OCI-LY1 (cell line): ENCODE measurements at regions not wholly inside any gene's neighbourhood (a gene's known extent, or its start where the extent isn't known, plus 50 kb on each side); places are given as distances from the start of the nearest gene placed in this dataset.

Experiments
- H2AFZ ChIP-seq: fragments of 200-600 bp; sonication (generic), shearing (Covaris generic); 2 replicates; pipeline ENCODE4 v1.6.0; 2014; ENCODE audit warnings: antibody characterized with exemption, mild to moderate bottlenecking, low read length
- H3F3A ChIP-seq: fragments of 200-600 bp; sonication (generic), shearing (Covaris generic); 2 replicates; pipeline ENCODE4 v1.6.0; 2014; ENCODE audit warnings: mild to moderate bottlenecking, antibody characterized with exemption, low read length, moderate library complexity; ENCODE audit not compliant: insufficient read depth
- H3K27ac ChIP-seq: fragments of 200-600 bp; sonication (generic); 2 replicates; pipeline ENCODE4 v1.5.1; 2014; ENCODE audit warnings: low read length, mixed run types, mild to moderate bottlenecking, low read depth; ENCODE audit not compliant: poor library complexity, severe bottlenecking
- H3K27me3 ChIP-seq: fragments of 200-600 bp; sonication (generic); 2 replicates; pipeline ENCODE4 v1.6.0; 2014; ENCODE audit warnings: antibody characterized with exemption, mild to moderate bottlenecking, low read length, moderate library complexity; ENCODE audit not compliant: insufficient read depth
- H3K36me3 ChIP-seq: fragments of 200-600 bp; sonication (generic); 2 replicates; pipeline ENCODE4 v1.6.1; 2014; ENCODE audit warnings: mild to moderate bottlenecking, antibody characterized with exemption, low read length, moderate library complexity, mixed read lengths; ENCODE audit not compliant: insufficient read depth
- H3K4me1 ChIP-seq: fragments of 200-600 bp; sonication (generic); 2 replicates; pipeline ENCODE4 v1.5.1; 2014; ENCODE audit warnings: mild to moderate bottlenecking, low read length, moderate library complexity; ENCODE audit not compliant: insufficient read depth, severe bottlenecking
- H3K4me2 ChIP-seq: fragments of 200-600 bp; sonication (generic), shearing (Covaris generic); 2 replicates; pipeline ENCODE4 v1.6.1; 2014; ENCODE audit warnings: low read length
- H3K4me3 ChIP-seq: fragments of 200-600 bp; sonication (generic); 2 replicates; pipeline ENCODE4 v1.5.1; 2014; ENCODE audit warnings: low read length, low read depth, mild to moderate bottlenecking, mixed read lengths; ENCODE audit not compliant: poor library complexity, severe bottlenecking
- H3K79me2 ChIP-seq: fragments of 200-600 bp; shearing (Covaris generic); 2 replicates; pipeline ENCODE4 v1.6.1; 2016; ENCODE audit warnings: mixed run types, low read length, mixed read lengths; ENCODE audit not compliant: insufficient read depth
- H3K9ac ChIP-seq: fragments of 200-600 bp; sonication (generic), shearing (Covaris generic); 2 replicates; pipeline ENCODE4 v1.6.1; 2014; ENCODE audit warnings: mild to moderate bottlenecking, low read length, mixed read lengths
- H3K9me2 ChIP-seq: fragments of 200-600 bp; sonication (generic), shearing (Covaris generic); 2 replicates; pipeline ENCODE4 v1.6.1; 2014; ENCODE audit warnings: low read depth, mild to moderate bottlenecking, low read length, mixed read lengths
- H3K9me3 ChIP-seq: fragments of 200-600 bp; shearing (Covaris generic); 2 replicates; pipeline ENCODE4 v1.6.1; 2014; ENCODE audit warnings: low read length, mixed read lengths
- H4K20me1 ChIP-seq: fragments of 200-600 bp; sonication (generic), shearing (Covaris generic); 2 replicates; pipeline ENCODE4 v1.6.0; 2016; ENCODE audit warnings: mild to moderate bottlenecking, low read length; ENCODE audit not compliant: insufficient read depth
- EZH2 ChIP-seq: fragments of 200-600 bp; sonication (generic), shearing (Covaris generic); IDR thresholded peaks from 2 replicates; pipeline ENCODE4 v1.8.0; 2017; ENCODE audit warnings: borderline replicate concordance, mixed run types, mild to moderate bottlenecking, antibody characterized with exemption, low read length, moderate library complexity, mixed read lengths
- TF ChIP-seq, protein P1 (sequence below): fragments of 200-600 bp; sonication (generic), shearing (Covaris generic); IDR thresholded peaks from 2 replicates; pipeline ENCODE4 v1.5.1; 2017; ENCODE audit warnings: mild to moderate bottlenecking, antibody characterized with exemption, low read length, moderate library complexity, mixed read lengths

GRCh38 chrX:132270699-132271098 is 51.5 kb upstream of the RAP2C start:
- Histone ChIP-seq H3K4me3 (no peak overlapping the region), H3K36me3 (no peaks in the 10 kb centered on the region), H3K9me2 (no peaks in the 10 kb centered on the region)

GRCh38 chrX:132270021-132270420 is 50.8 kb upstream of the RAP2C start:
- Histone ChIP-seq H3K79me2 (no peaks in the 10 kb centered on the region), H3K4me2 (no peak overlapping the region), H3F3A (no peaks in the 10 kb centered on the region), H3K9me2 (no peaks in the 10 kb centered on the region), H3K27ac (no peak overlapping the region), H3K27me3 (no peaks in the 10 kb centered on the region), H3K36me3 (no peaks in the 10 kb centered on the region), H4K20me1 (no peaks in the 10 kb centered on the region), H3K4me1 (no peaks in the 10 kb centered on the region), H2AFZ (no peak overlapping the region), H3K9me3 (no peaks in the 10 kb centered on the region), H3K4me3 (no peak overlapping the region), H3K9ac (no peak overlapping the region)
- TF ChIP-seq, protein P1, sequence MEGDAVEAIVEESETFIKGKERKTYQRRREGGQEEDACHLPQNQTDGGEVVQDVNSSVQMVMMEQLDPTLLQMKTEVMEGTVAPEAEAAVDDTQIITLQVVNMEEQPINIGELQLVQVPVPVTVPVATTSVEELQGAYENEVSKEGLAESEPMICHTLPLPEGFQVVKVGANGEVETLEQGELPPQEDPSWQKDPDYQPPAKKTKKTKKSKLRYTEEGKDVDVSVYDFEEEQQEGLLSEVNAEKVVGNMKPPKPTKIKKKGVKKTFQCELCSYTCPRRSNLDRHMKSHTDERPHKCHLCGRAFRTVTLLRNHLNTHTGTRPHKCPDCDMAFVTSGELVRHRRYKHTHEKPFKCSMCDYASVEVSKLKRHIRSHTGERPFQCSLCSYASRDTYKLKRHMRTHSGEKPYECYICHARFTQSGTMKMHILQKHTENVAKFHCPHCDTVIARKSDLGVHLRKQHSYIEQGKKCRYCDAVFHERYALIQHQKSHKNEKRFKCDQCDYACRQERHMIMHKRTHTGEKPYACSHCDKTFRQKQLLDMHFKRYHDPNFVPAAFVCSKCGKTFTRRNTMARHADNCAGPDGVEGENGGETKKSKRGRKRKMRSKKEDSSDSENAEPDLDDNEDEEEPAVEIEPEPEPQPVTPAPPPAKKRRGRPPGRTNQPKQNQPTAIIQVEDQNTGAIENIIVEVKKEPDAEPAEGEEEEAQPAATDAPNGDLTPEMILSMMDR = no peak
- no peak for TF ChIP-seq EZH2

More at GRCh38 chrX:132270699-132271098, 51.5 kb upstream of the RAP2C start:
- Histone ChIP-seq H3K4me1 (no peaks in the 10 kb centered on the region), H3K27me3 (no peaks in the 10 kb centered on the region), H3K79me2 (no peaks in the 10 kb centered on the region), H3K27ac (no peak overlapping the region), H3K4me2 (no peak overlapping the region), H3K9me3 (no peaks in the 10 kb centered on the region), H4K20me1 (no peaks in the 10 kb centered on the region), H3K9ac (no peak overlapping the region), H3F3A (no peaks in the 10 kb centered on the region), H2AFZ (no peak overlapping the region)
- TF ChIP-seq, protein P1 = no peak
- TF ChIP-seq EZH2 = no peak
